Adrenal gland (tissue), 9 donors: ENCODE measurements at regions not wholly inside any gene's neighbourhood (a gene's known extent, or its start where the extent isn't known, plus 50 kb on each side); places are given as distances from the start of the nearest gene placed in this dataset.

ENCODE experiments used
- DNase-seq, 7 donors: peaks; one replicate each; pipeline ENCODE4 v3.0.0-alpha.2; 2019 to 2020
- H3K27ac ChIP-seq, 5 donors: fragments of 200-600 bp; sonication (generic) in 4 of 5; 1 replicate in 3 of 5; 2 replicates in 2 of 5; pipeline versions ENCODE4 v1.5.1 to v1.8.0; 2016 to 2020; ENCODE audit warnings: mild to moderate bottlenecking in 1 of 5
- H3K27me3 ChIP-seq: fragments of 200-600 bp; 2 replicates; pipeline ENCODE4 v1.8.0; 2021
- H3K36me3 ChIP-seq, 2 donors: fragments of 200-600 bp; replicated peaks in 1 of 2; 1 replicate in 1 of 2; 2 replicates in 1 of 2; pipeline versions ENCODE4 v1.5.1 to v1.8.0; 2018 to 2022
- H3K4me1 ChIP-seq, 2 donors: fragments of 200-600 bp; replicated peaks in 1 of 2; 1 replicate in 1 of 2; 2 replicates in 1 of 2; pipeline versions ENCODE4 v1.5.1 to v1.8.0; 2018 to 2021
- H3K4me3 ChIP-seq, 4 donors: fragments of 200-600 bp; sonication (generic) in 3 of 4; one replicate each; pipeline ENCODE4 v1.5.1; 2016 to 2018
- H3K9me3 ChIP-seq, 3 donors: fragments of 200-600 bp; sonication (generic) in 1 of 3; replicated peaks in 1 of 3; 1 replicate in 2 of 3; 2 replicates in 1 of 3; pipeline versions ENCODE4 v1.5.1 to v1.8.0; 2016 to 2021
- CTCF ChIP-seq, 6 experiments: fragments of 450-650 bp in 4 of 6; fragments of 200-600 bp in 2 of 6; sonication (generic) in 1 of 6; IDR thresholded peaks; 1 replicate in 5 of 6; 2 replicates in 1 of 6; pipeline versions ENCODE4 v1.5.1 to v1.8.0; 2016 to 2021; ENCODE audit warnings: antibody characterized with exemption in 6 of 6, mild to moderate bottlenecking in 2 of 6, moderate library complexity in 1 of 6
- POLR2A ChIP-seq, 2 donors: fragments of 450-650 bp; IDR thresholded peaks; one replicate each; pipeline ENCODE4 v1.6.1; 2017; ENCODE audit warnings: antibody characterized with exemption in 2 of 2, mild to moderate bottlenecking in 2 of 2, moderate library complexity in 1 of 2
- WGBS, 4 donors: extraction: QIAGEN DNeasy Blood & Tissue Kit in 2 of 4; methylation state at CpG; one replicate each; pipeline versions ENCODE4 v1.1.5 to v1.1.7; 2013 to 2017; 5-methylcytosine and 5-hydroxymethylcytosine counted together
- intact Hi-C, 2 donors: fragments of 100-400 bp; cut with DNase I; formaldehyde crosslinking; loops; one replicate each; pipeline versions ENCODE4 v1.14.1 to v1.15.0; 2022 to 2023
- donor health status: healthy with polysubstance abuse.
- donor health status: Bipolar disorder and iron deficiency.
- donor health status: DM: yes; HTN: yes; CAD: no.
- donor health status: DM: no; HTN: no; CAD: no.
- donor health status: DM: no; HTN: no; CAD: no.

DNA sequence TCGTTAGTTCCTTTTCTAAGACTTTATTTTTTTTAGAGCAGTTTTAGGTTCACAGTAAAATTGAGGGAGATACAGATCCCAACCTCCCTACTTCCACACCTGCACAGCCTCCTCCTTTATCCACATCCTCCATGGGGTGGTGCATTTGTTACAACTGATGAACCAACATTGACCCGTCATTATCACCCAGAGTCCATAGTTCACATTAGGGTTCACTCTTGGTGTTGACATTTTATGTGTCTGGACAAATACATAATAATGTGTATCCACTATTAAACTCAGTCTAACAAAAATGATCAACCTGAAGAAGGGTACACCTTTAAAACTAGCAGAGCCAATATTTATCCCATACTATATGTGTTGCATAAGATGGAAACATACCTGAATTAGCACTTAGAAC, 130.4 kb upstream of the CCDC28A start:
- WGBS, 4 donors: 89 to 96% (median 95%) methylated on average over 2 of the region's 2 CpGs
- DNase-seq: no peak
- Histone ChIP-seq H3K36me3 (no peaks in the 10 kb centered on the region), H3K27me3 (no peaks in the 10 kb centered on the region), H3K27ac (no peak overlapping the region), H3K4me1 (peaks cover 0 to 5% of the 10 kb centered on the region in 2 donors), H3K4me3 (no peak overlapping the region), H3K9me3 (no peaks in the 10 kb centered on the region)
- intact Hi-C loops: no loop called here
- no peak for TF ChIP-seq CTCF (IDR thresholded peaks at IDR 0.05)
- no peak for TF ChIP-seq POLR2A (IDR thresholded peaks at IDR 0.05)

DNA sequence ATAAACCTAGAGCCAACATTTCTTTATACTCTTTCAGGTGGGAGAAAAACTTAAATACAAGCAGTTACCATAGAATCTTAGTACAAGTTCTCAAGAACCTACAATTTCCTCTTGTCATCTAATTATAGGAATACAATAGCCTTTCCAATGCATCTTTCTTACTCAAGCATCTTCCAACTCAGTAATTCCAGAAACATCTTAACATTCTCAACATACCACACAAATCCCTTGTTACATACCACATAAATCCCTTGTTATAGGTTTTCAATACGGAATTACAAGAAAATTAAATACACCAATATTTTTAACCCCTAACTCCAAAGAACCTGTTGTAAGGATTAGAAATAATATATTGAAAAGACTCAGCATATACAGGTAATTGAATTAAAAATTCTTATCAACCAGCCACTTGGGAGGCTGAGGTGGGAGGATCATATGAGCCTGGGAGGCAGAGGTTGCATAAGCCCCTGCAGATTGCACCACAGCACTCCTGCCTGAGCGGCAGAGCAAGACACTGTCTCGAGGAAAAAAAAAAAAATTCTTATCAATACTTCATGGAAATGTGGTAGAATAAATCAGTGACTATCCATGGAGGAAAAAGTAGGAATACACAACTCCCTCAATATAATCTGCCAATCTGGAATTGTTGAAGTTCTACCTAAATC, 127.5 kb upstream of the CCDC28A start:
- Histone ChIP-seq H3K36me3 (no peaks in the 10 kb centered on the region), H3K4me1 (peaks cover 0 to 5% of the 10 kb centered on the region in 2 donors), H3K27ac (no peak overlapping the region), H3K9me3 (no peaks in the 10 kb centered on the region), H3K27me3 (no peaks in the 10 kb centered on the region), H3K4me3 (no peak overlapping the region)
- intact Hi-C loops: no loop called here
- WGBS, 4 donors: 81 to 92% (median 84%) methylated on average over 3 of the region's 3 CpGs
- TF ChIP-seq CTCF (IDR thresholded peaks at IDR 0.05) (no peak), POLR2A (IDR thresholded peaks at IDR 0.05) (no peak)
- no peak for DNase-seq

- intact Hi-C loops: no loop called here
- 33 to 40% (median 36%) methylated on average over 6 of the region's 6 CpGs for WGBS, 4 donors
- H3K36me3 ChIP-seq: no peaks in the 10 kb centered on the region
These were observed 126.6 kb upstream of the CCDC28A start for GRCh38 chr6:138647006-138647405.

GRCh38 chr6:138648127-138648526, 125.4 kb upstream of the CCDC28A start:
- Histone ChIP-seq H3K27ac (no peak overlapping the region), H3K27me3 (no peaks in the 10 kb centered on the region), H3K36me3 (no peaks in the 10 kb centered on the region), H3K4me1 (peaks cover 0 to 5% of the 10 kb centered on the region in 2 donors), H3K9me3 (no peaks in the 10 kb centered on the region), H3K4me3 (no peak overlapping the region)
- 94 to 97% (median 95%) methylated on average over 4 of the region's 4 CpGs for WGBS, 4 donors
- intact Hi-C loops: no loop called here
- TF ChIP-seq POLR2A (IDR thresholded peaks at IDR 0.05) (no peak), CTCF (IDR thresholded peaks at IDR 0.05) (no peak)
- DNase-seq: no peak

More at GRCh38 chr6:138647006-138647405, 126.6 kb upstream of the CCDC28A start:
- Histone ChIP-seq H3K27ac (no peak overlapping the region), H3K4me1 (peaks cover 0 to 5% of the 10 kb centered on the region in 2 donors), H3K27me3 (no peaks in the 10 kb centered on the region), H3K4me3 (peak overlapping the region in 1 of 4 donors; percentile 24), H3K9me3 (no peaks in the 10 kb centered on the region)
- TF ChIP-seq POLR2A (IDR thresholded peaks at IDR 0.05) (no peak), CTCF (IDR thresholded peaks at IDR 0.05) (no peak)
- DNase-seq: no peak
